22Rv1 (cell line): ENCODE measurements at regions not wholly inside any gene's neighbourhood (a gene's known extent, or its start where the extent isn't known, plus 50 kb on each side); places are given as distances from the start of the nearest gene placed in this dataset.

Experiments
- ZFX ChIP-seq: fragments of 450-650 bp; IDR thresholded peaks from 2 replicates; pipeline ENCODE4 v1.6.1; 2017; ENCODE audit warnings: antibody characterized with exemption, borderline replicate concordance
- TF ChIP-seq, protein P1 (sequence below): fragments of 450-650 bp; IDR thresholded peaks from 2 replicates; pipeline ENCODE4 v1.5.1; 2017; ENCODE audit warnings: mild to moderate bottlenecking

DNA sequence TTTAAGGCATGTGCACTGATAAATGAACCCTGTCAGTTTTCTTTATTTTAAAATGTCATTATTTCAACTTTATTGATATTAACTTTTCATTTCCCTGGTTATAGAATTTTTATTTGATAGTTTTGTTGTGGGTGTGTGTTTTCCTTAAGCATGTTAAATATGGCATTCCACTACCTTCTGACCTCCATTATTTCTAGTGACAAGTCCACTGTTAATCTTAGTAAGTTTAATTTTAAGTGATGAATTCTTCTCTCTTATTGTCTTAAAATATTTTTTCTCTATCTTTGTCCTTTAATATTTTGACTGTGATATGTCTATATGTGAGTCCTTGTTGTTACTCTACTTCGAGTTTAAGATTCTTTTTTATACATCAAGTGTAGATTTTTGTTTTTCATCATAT is 685.7 kb downstream of the GALR1 start:
- TF ChIP-seq, protein P1, sequence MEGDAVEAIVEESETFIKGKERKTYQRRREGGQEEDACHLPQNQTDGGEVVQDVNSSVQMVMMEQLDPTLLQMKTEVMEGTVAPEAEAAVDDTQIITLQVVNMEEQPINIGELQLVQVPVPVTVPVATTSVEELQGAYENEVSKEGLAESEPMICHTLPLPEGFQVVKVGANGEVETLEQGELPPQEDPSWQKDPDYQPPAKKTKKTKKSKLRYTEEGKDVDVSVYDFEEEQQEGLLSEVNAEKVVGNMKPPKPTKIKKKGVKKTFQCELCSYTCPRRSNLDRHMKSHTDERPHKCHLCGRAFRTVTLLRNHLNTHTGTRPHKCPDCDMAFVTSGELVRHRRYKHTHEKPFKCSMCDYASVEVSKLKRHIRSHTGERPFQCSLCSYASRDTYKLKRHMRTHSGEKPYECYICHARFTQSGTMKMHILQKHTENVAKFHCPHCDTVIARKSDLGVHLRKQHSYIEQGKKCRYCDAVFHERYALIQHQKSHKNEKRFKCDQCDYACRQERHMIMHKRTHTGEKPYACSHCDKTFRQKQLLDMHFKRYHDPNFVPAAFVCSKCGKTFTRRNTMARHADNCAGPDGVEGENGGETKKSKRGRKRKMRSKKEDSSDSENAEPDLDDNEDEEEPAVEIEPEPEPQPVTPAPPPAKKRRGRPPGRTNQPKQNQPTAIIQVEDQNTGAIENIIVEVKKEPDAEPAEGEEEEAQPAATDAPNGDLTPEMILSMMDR, result no peak
- no peak for TF ChIP-seq ZFX
